ENCODE measurements at regions not wholly inside any gene's neighbourhood (a gene's known extent, or its start where the extent isn't known, plus 50 kb on each side); places are given as distances from the start of the nearest gene placed in this dataset.

DNA sequence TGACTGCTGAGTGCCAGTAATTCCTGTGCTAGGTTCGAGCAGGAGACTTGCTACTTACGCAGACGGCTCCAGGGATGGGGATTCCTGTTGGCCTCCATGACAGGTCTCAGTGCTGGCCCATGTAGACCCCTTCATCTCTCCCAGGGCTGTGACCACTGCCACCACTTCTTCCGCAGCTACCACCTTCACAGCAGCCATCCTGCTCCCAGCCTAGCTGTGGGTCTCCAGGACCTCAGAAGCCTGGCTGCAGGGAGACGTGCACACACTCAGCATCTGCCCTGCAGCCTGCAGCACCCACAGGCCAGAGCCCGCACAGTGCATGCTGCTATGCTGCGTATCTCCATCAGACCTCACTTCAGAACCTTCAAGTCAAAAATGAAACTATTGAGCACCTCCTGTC, 1503.9 kb downstream of the BRD1 start:
- WGBS, 5 donors: 87 to 93% (median 90%) methylated on average over 7 of the region's 7 CpGs
- H3K4me3 ChIP-seq: no peak overlapping the region
- H3K36me3 ChIP-seq: no peaks in the 10 kb centered on the region
- H3K9me3 ChIP-seq: peaks cover 0 to 36% (median 21%) of the 10 kb centered on the region in 8 donors
- no peaks in the 10 kb centered on the region for H3K4me1 ChIP-seq
- intact Hi-C loops (cut with DNase I; ENCODE audit: low total_unique reads): no loop called here
- TF ChIP-seq, protein P1, sequence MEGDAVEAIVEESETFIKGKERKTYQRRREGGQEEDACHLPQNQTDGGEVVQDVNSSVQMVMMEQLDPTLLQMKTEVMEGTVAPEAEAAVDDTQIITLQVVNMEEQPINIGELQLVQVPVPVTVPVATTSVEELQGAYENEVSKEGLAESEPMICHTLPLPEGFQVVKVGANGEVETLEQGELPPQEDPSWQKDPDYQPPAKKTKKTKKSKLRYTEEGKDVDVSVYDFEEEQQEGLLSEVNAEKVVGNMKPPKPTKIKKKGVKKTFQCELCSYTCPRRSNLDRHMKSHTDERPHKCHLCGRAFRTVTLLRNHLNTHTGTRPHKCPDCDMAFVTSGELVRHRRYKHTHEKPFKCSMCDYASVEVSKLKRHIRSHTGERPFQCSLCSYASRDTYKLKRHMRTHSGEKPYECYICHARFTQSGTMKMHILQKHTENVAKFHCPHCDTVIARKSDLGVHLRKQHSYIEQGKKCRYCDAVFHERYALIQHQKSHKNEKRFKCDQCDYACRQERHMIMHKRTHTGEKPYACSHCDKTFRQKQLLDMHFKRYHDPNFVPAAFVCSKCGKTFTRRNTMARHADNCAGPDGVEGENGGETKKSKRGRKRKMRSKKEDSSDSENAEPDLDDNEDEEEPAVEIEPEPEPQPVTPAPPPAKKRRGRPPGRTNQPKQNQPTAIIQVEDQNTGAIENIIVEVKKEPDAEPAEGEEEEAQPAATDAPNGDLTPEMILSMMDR (IDR thresholded peaks at IDR 0.05 in 8 of 11, conservative IDR thresholded peaks at IDR 0.05 in 3 of 11): no peak
- no peak for TF ChIP-seq POLR2A (IDR thresholded peaks at IDR 0.05)
- TF ChIP-seq POLR2AphosphoS5 (IDR thresholded peaks at IDR 0.05): no peak
- peaks cover 0 to 16% (median 0%) of the 10 kb centered on the region in 7 donors for H3K27me3 ChIP-seq (replicated peaks in 1 of 7)
- peak; percentile 55 for DNase-seq
- H3K27ac ChIP-seq: no peak overlapping the region

DNA sequence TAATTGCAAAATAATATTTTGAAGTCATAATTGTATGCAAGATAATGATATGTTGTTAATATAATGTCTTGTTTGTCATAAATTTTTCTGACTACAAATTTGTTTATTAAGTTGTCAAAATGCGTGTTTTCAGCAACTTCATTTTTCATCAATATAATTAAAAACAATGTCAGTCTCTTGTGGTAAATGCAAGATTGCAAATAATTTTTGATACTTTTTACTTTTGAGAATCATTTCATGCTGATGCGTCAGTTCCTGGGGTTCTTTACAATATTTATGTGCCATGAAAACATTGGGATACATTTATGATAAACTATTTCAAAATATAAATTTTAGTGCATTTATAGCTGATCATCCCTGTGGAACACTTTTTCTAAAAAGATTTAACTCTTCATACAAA, 1504.8 kb downstream of the BRD1 start:
- no peak overlapping the region for H3K27ac ChIP-seq
- H3K36me3 ChIP-seq: no peaks in the 10 kb centered on the region
- DNase-seq: no peak
- TF ChIP-seq, protein P1 (IDR thresholded peaks at IDR 0.05 in 8 of 11, conservative IDR thresholded peaks at IDR 0.05 in 3 of 11): no peak
- TF ChIP-seq POLR2AphosphoS5 (IDR thresholded peaks at IDR 0.05) (no peak), POLR2A (IDR thresholded peaks at IDR 0.05) (no peak)
- intact Hi-C loops (cut with DNase I; ENCODE audit: low total_unique reads): no loop called here
- 93 to 98% (median 95%) methylated on average over 2 of the region's 2 CpGs for WGBS, 5 donors
- H3K4me3 ChIP-seq: no peak overlapping the region
- peaks cover 0 to 18% (median 0%) of the 10 kb centered on the region in 7 donors for H3K27me3 ChIP-seq (replicated peaks in 1 of 7)
- H3K4me1 ChIP-seq: no peaks in the 10 kb centered on the region
- H3K9me3 ChIP-seq: peaks cover 0 to 28% (median 18%) of the 10 kb centered on the region in 8 donors

DNA sequence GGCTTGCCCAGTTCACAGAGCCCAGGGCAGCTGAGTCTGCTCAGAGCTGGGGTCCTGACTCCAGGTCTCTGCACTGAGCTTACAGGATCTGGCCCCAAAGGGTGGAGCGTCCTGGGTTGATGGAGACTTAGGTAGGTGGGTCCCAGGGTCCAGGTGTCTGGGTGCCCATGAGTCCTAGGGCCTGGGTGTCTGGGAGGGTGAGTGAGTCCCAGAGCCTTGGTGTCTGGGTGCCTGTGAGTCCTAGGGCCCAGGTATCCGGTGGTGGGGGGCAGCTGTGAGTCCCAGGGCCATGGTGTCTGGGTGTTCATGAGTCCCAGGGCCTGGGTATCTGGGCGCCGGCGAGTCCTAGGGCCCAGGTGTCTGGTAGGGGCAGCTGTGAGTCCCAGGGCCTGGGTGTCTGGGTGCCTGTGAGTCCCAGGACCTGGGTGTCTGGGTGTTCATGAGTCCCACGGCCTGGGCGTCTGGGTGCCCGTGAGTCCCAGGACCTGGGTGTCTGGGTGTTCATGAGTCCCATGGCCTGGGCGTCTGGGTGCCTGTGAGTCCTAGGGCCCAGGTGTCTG, 1505.6 kb downstream of the BRD1 start:
- DNase-seq: peak; percentile 51
- Histone ChIP-seq H3K27ac (no peak overlapping the region), H3K4me1 (no peaks in the 10 kb centered on the region), H3K9me3 (peaks cover 0 to 24% (median 17%) of the 10 kb centered on the region in 8 donors), H3K27me3 (replicated peaks in 1 of 7) (peaks cover 0 to 18% (median 0%) of the 10 kb centered on the region in 7 donors), H3K4me3 (no peak overlapping the region), H3K36me3 (no peaks in the 10 kb centered on the region)
- intact Hi-C loops (cut with DNase I; ENCODE audit: low total_unique reads): no loop called here
- no peak for TF ChIP-seq POLR2A (IDR thresholded peaks at IDR 0.05)
- TF ChIP-seq POLR2AphosphoS5 (IDR thresholded peaks at IDR 0.05): no peak
- TF ChIP-seq, protein P1 (IDR thresholded peaks at IDR 0.05 in 8 of 11, conservative IDR thresholded peaks at IDR 0.05 in 3 of 11): no peak
- 58 to 92% (median 78%) methylated on average over 6 to 9 of the region's 9 CpGs for WGBS, 5 donors

DNA sequence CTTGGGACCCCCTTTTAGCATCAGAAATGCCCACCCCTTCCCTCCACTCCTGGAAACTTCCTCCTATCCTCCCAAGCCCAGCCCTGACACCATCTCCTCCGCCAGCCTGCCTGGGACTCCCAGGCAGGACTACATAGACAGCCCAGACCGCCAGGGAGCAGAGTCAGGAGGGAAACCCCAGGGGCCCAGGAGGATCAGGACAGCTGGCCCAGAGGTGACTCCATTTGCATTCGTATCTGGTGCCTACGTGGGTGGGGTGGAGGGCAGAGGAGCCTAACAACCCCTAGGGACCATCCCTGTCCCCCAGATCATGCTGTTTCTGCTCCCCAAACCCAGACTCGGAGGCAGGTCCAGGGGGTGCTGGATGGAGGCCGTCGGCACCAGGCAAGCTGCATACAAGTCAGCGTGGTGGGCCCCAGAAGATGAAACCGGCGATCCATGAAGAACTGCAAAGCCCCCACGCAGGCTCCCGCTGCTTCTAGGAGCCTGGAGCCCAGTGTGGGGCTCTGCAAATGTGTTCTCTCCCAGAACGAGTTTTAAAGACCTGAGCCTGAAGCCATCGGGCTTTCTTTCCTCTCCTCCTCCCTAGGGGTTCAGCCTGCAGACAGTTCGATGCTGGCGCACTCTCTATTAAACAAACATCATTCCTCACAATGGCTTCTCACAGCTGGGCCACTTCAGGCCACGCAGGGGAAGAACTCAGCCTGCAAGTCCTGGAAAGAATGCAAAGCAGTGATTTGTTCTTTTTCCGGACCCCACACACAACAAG, 1506.8 kb downstream of the BRD1 start:
- TF ChIP-seq, protein P1 (IDR thresholded peaks at IDR 0.05 in 8 of 11, conservative IDR thresholded peaks at IDR 0.05 in 3 of 11): no peak
- TF ChIP-seq POLR2A (IDR thresholded peaks at IDR 0.05) (no peak), POLR2AphosphoS5 (IDR thresholded peaks at IDR 0.05) (no peak)
- 61 to 67% (median 65%) methylated on average over 12 to 18 of the region's 18 CpGs for WGBS, 5 donors
- no peaks in the 10 kb centered on the region for H3K4me1 ChIP-seq
- peak; percentile 55 for DNase-seq
- H3K27ac ChIP-seq: no peak overlapping the region
- H3K36me3 ChIP-seq: no peaks in the 10 kb centered on the region
- intact Hi-C loops (cut with DNase I; ENCODE audit: low total_unique reads): no loop called here
- H3K4me3 ChIP-seq: no peak overlapping the region
- peaks cover 0 to 22% (median 17%) of the 10 kb centered on the region in 8 donors for H3K9me3 ChIP-seq
- peaks cover 0 to 18% (median 0%) of the 10 kb centered on the region in 7 donors for H3K27me3 ChIP-seq (replicated peaks in 1 of 7)

Data from spleen (tissue), 11 donors.